NCI-H82 treated with DMSO at 0.1 percent for 48 hours (cell line): ENCODE measurements at regions not wholly inside any gene's neighbourhood (a gene's known extent, or its start where the extent isn't known, plus 50 kb on each side); places are given as distances from the start of the nearest gene placed in this dataset.

Source experiments
- DNase-seq: peaks from one replicate; lab custom pipeline; 2025; ENCODE audit not compliant: unreplicated experiment; lab: John Stamatoyannopoulos, UW

- peak; percentile 79 for DNase-seq
Measured at GRCh38 chr12:24069532-24070395, 120.3 kb upstream of the SOX5 start.

GRCh38 chr12:24066865-24067264 lies 117.4 kb upstream of the SOX5 start:
- no peak for DNase-seq

- no peak for DNase-seq
Measured at GRCh38 chr12:24066097-24066496, 116.6 kb upstream of the SOX5 start.

- DNase-seq: no peak
Measured at GRCh38 chr12:24062642-24063245, 113.3 kb upstream of the SOX5 start.

GRCh38 chr12:24060089-24060488 lies 110.6 kb upstream of the SOX5 start:
- DNase-seq: no peak

GRCh38 chr12:24057920-24058476 lies 108.5 kb upstream of the SOX5 start:
- DNase-seq: no peak

- DNase-seq: no peak
Measured at GRCh38 chr12:24055747-24056146, 106.3 kb upstream of the SOX5 start.

- no peak for DNase-seq
Measured at GRCh38 chr12:24054416-24054815, 104.9 kb upstream of the SOX5 start.

GRCh38 chr12:24049728-24050127 lies 100.3 kb upstream of the SOX5 start:
- no peak for DNase-seq

- DNase-seq: no peak
Measured at GRCh38 chr12:24049101-24049500, 99.6 kb upstream of the SOX5 start.

GRCh38 chr12:24048446-24048845 lies 99.0 kb upstream of the SOX5 start:
- no peak for DNase-seq

GRCh38 chr12:24047326-24047725 lies 97.9 kb upstream of the SOX5 start:
- no peak for DNase-seq

- DNase-seq: no peak
Measured at GRCh38 chr12:24045816-24046257, 96.4 kb upstream of the SOX5 start.

GRCh38 chr12:24044941-24045703 lies 95.7 kb upstream of the SOX5 start:
- no peak for DNase-seq

GRCh38 chr12:24042651-24043050 lies 93.2 kb upstream of the SOX5 start:
- no peak for DNase-seq

GRCh38 chr12:24039113-24039525 lies 89.6 kb upstream of the SOX5 start:
- no peak for DNase-seq

GRCh38 chr12:24038211-24038997 lies 88.9 kb upstream of the SOX5 start:
- DNase-seq: no peak

GRCh38 chr12:24036438-24037216 lies 87.2 kb upstream of the SOX5 start:
- DNase-seq: no peak

GRCh38 chr12:24034894-24035293 lies 85.4 kb upstream of the SOX5 start:
- no peak for DNase-seq

GRCh38 chr12:24034160-24034559 lies 84.7 kb upstream of the SOX5 start:
- no peak for DNase-seq
